K562 (cell line): ENCODE measurements at regions not wholly inside any gene's neighbourhood (a gene's known extent, or its start where the extent isn't known, plus 50 kb on each side); places are given as distances from the start of the nearest gene placed in this dataset.

ENCODE experiments used
- ATAC-seq: fragments of 200-7000 bp; cut with Tn5 transposase; 3 replicates; pipeline ENCODE4 v1.9.1; 2020; ENCODE audit warnings: moderate library complexity
- BruUV-seq: library from RNA; stranded (reverse); fragments of 400-500 nt; replicated peaks from 2 replicates; lab custom pipeline; 2021; lab: Mats Ljungman, UMichigan
- CTCF ChIA-PET: fragments of 300-600 bp; formaldehyde crosslinking; extraction: SDS; loops from one replicate; lab custom pipeline; 2021; ENCODE audit warnings: low intra/inter-chr PET ratio; lab: Yijun Ruan, JAX
- POLR2A ChIA-PET: fragments of 300-600, 350-650 bp; sonication (Branson Sonifier 250); formaldehyde crosslinking; extraction: SDS; loops from one replicate; lab custom pipeline; 2021; ENCODE audit warnings: antibody characterized with exemption, inconsistent platforms; lab: Yijun Ruan, JAX
- DNase-seq, 4 experiments: peaks; one replicate each; pipeline versions ENCODE4 v3.0.0 to v3.0.0-alpha.2; 2011 to 2018; ENCODE audit warnings: low spot score in 3 of 4, mixed read lengths in 3 of 4; ENCODE audit errors: extremely low read depth in 1 of 4
- FAIRE-seq: peaks from 2 replicates; lab custom pipeline; 2011; peaks lifted over from hg19 to GRCh38; lab: Jason Lieb, UNC
- H2AFZ ChIP-seq: 2 replicates; pipeline ENCODE4 v1.6.0; 2011; ENCODE audit warnings: low read depth, low read length, control low read depth, inconsistent platforms
- H3K27ac ChIP-seq: fragments of 200-600 bp; 3 replicates; pipeline ENCODE4 v1.8.0; 2011; ENCODE audit warnings: low read depth, mild to moderate bottlenecking, control low read depth, inconsistent platforms, low read length, moderate library complexity, mixed read lengths; ENCODE audit errors: extremely low read depth
- H3K27me3 ChIP-seq, 2 experiments: fragments of 300-600 bp in 1 of 2; 2 replicates in 1 of 2; 3 replicates in 1 of 2; pipeline versions ENCODE4 v1.6.0 to v1.8.0; 2011; ENCODE audit warnings: inconsistent platforms in 2 of 2, low read length in 2 of 2, mild to moderate bottlenecking in 1 of 2, mixed read lengths in 1 of 2, moderate library complexity in 1 of 2; ENCODE audit not compliant: control insufficient read depth in 2 of 2, insufficient read depth in 2 of 2
- H3K36me3 ChIP-seq: fragments of 300-600 bp; 3 replicates; pipeline ENCODE4 v1.8.0; 2011; ENCODE audit warnings: mild to moderate bottlenecking, low read length, inconsistent platforms; ENCODE audit not compliant: control insufficient read depth, insufficient read depth
- H3K4me1 ChIP-seq, 2 experiments: fragments of 200-600 bp in 1 of 2; replicated peaks in 1 of 2; 2 replicates in 1 of 2; 3 replicates in 1 of 2; pipeline versions ENCODE4 v1.5.1 to v1.8.0; 2011; ENCODE audit warnings: inconsistent platforms in 2 of 2, low read length in 2 of 2, mild to moderate bottlenecking in 1 of 2, mixed read lengths in 1 of 2, moderate library complexity in 1 of 2; ENCODE audit not compliant: control insufficient read depth in 2 of 2, insufficient read depth in 2 of 2
- H3K4me2 ChIP-seq: 2 replicates; pipeline ENCODE4 v1.6.1; 2011; ENCODE audit warnings: low read length, control low read depth, inconsistent platforms, mixed read lengths; ENCODE audit not compliant: insufficient read depth
- H3K4me3 ChIP-seq: fragments of 200-600 bp; sonication (generic), shearing (Covaris generic); 2 replicates; pipeline ENCODE4 v1.5.1; 2016; ENCODE audit warnings: control low read depth, inconsistent platforms
- H3K79me2 ChIP-seq: fragments of 200-600 bp; 3 replicates; pipeline ENCODE4 v1.8.0; 2011; ENCODE audit warnings: low read length, inconsistent platforms; ENCODE audit not compliant: control insufficient read depth, insufficient read depth
- H3K9ac ChIP-seq, 2 experiments: 2 replicates each; pipeline versions ENCODE4 v1.6.0 to v1.6.1; 2011; ENCODE audit warnings: low read depth in 2 of 2, low read length in 2 of 2, control low read depth in 1 of 2, inconsistent platforms in 1 of 2, mild to moderate bottlenecking in 1 of 2, mixed read lengths in 1 of 2; ENCODE audit not compliant: insufficient read depth in 1 of 2
- H3K9me1 ChIP-seq: one replicate; pipeline ENCODE4 v1.6.0; 2011; ENCODE audit warnings: inconsistent platforms, mild to moderate bottlenecking, low read length, moderate library complexity; ENCODE audit not compliant: control insufficient read depth, insufficient read depth
- H3K9me3 ChIP-seq: replicated peaks from 2 replicates; pipeline ENCODE4 v1.5.1; 2011; ENCODE audit warnings: low read depth, low read length, inconsistent platforms; ENCODE audit not compliant: control insufficient read depth, insufficient read depth
- H4K20me1 ChIP-seq: replicated peaks from 2 replicates; pipeline ENCODE4 v1.6.1; 2011; ENCODE audit warnings: low read length, inconsistent platforms, mixed read lengths; ENCODE audit not compliant: control insufficient read depth, insufficient read depth
- FOSL1 ChIP-seq: fragments of 200-800 bp; sonication (Bioruptor generic); conservative IDR thresholded peaks from 2 replicates; pipeline ENCODE4 v1.6.1; 2016; ENCODE audit warnings: missing genetic modification characterization, missing compliant biosample characterization
- FOXM1 ChIP-seq, 2 experiments: fragments of 450-650 bp in 1 of 2; sonication (generic) in 1 of 2; formaldehyde crosslinking in 1 of 2; IDR thresholded peaks; 2 replicates each; pipeline versions ENCODE4 v1.6.1 to v1.9.0; 2017 to 2022; ENCODE audit warnings: low read depth in 2 of 2, mild to moderate bottlenecking in 2 of 2, missing genetic modification reagents in 1 of 2, moderate library complexity in 1 of 2
- FOXP1 ChIP-seq: sonication (generic); formaldehyde crosslinking; IDR thresholded peaks from 2 replicates; pipeline ENCODE4 v1.8.0; 2022; ENCODE audit warnings: mild to moderate bottlenecking, missing genetic modification reagents
- FOXP4 ChIP-seq: sonication (generic); formaldehyde crosslinking; IDR thresholded peaks from 2 replicates; pipeline ENCODE4 v1.8.0; 2022; ENCODE audit warnings: mild to moderate bottlenecking, missing genetic modification reagents, borderline replicate concordance
- KLF6 ChIP-seq: fragments of 250-450 bp; sonication (Bioruptor Pico); IDR thresholded peaks from 2 replicates; pipeline ENCODE4 v1.4.0; 2020; ENCODE audit warnings: mild to moderate bottlenecking, moderate library complexity, borderline replicate concordance
- MEF2D ChIP-seq: conservative IDR thresholded peaks from 2 replicates; pipeline ENCODE4 v1.6.1; 2016; ENCODE audit warnings: low read depth, missing genetic modification characterization, missing compliant biosample characterization
- POLR2AphosphoS5 ChIP-seq: IDR thresholded peaks from 2 replicates; pipeline ENCODE4 v1.6.1; 2011; ENCODE audit warnings: mild to moderate bottlenecking, low read depth, low read length, moderate library complexity; ENCODE audit not compliant: control insufficient read depth, insufficient read depth
- RAD51 ChIP-seq: fragments of 450-650 bp; IDR thresholded peaks from 2 replicates; pipeline ENCODE4 v1.7.1; 2016; ENCODE audit warnings: low read depth, mild to moderate bottlenecking, borderline replicate concordance
- SETDB1 ChIP-seq: IDR thresholded peaks from one replicate; pipeline ENCODE4 v1.6.1; 2012; ENCODE audit warnings: low read length, control low read depth, inconsistent platforms
- TCF7L2 ChIP-seq: fragments of 150-350 bp; IDR thresholded peaks from 2 replicates; pipeline ENCODE4 v1.6.1; 2016; ENCODE audit warnings: low read depth, mild to moderate bottlenecking, low read length, moderate library complexity
- ZFX ChIP-seq: sonication (generic); formaldehyde crosslinking; IDR thresholded peaks from 2 replicates; pipeline ENCODE4 v1.8.0; 2022; ENCODE audit warnings: mild to moderate bottlenecking, missing genetic modification reagents, moderate library complexity
- ZNF277 ChIP-seq: fragments of 250-450 bp; sonication (Bioruptor Pico); IDR thresholded peaks from 2 replicates; pipeline ENCODE4 v1.8.0; 2022; ENCODE audit warnings: inconsistent platforms, mild to moderate bottlenecking, moderate library complexity, borderline replicate concordance
- WGBS: fragments of 100-300 bp; shearing (Covaris generic); methylation state at CpG from one replicate; pipeline ENCODE4 v1.1.6; 2016; ENCODE audit warnings: low coverage, mixed read lengths; ENCODE audit not compliant: insufficient coverage; ENCODE audit errors: missing lambda C conversion rate; 5-methylcytosine and 5-hydroxymethylcytosine counted together
- in situ Hi-C: fragments of 300-500 bp; cut with MboI; formaldehyde crosslinking; loops from 4 replicates; pipeline ENCODE4 v1.15.0; 2018; ENCODE audit warnings: inconsistent platforms, mixed read lengths
- intact Hi-C: fragments of 100-400 bp; cut with micrococcal nuclease; formaldehyde crosslinking; loops from 2 replicates; pipeline ENCODE4 v1.14.2; 2022

- Histone ChIP-seq H2AFZ (no peak overlapping the region), H3K9ac (no peak overlapping the region), H3K4me2 (no peak overlapping the region), H4K20me1 (no peaks in the 10 kb centered on the region), H3K9me3 (no peaks in the 10 kb centered on the region), H3K4me3 (no peak overlapping the region), H3K9me1 (no peaks in the 10 kb centered on the region), H3K79me2 (no peaks in the 10 kb centered on the region), H3K27ac (no peak overlapping the region), H3K27me3 (no peaks in the 10 kb centered on the region), H3K36me3 (no peaks in the 10 kb centered on the region), H3K4me1 (no peaks in the 10 kb centered on the region)
- in situ Hi-C loops: no loop called here
- DNase-seq (no peak), ATAC-seq (no peak), FAIRE-seq (no peak)
- WGBS: 0% methylated on average over 2 of the region's 2 CpGs
- POLR2A ChIA-PET: no interaction called here
- intact Hi-C loops: no loop called here
- TF ChIP-seq KLF6 (CRISPR knock-in tag) (no peak), SETDB1 (no peak), FOXM1 (IDR thresholded peaks at IDR 0.05; ENCODE audit: low read depth) (no peak), FOXM1 (CRISPR knock-in tag; IDR thresholded peaks at IDR 0.05; ENCODE audit: low read depth) (no peak), FOXP1 (CRISPR knock-in tag) (no peak), ZFX (CRISPR knock-in tag) (no peak), FOXP4 (CRISPR knock-in tag) (no peak), MEF2D (tag) (no peak), RAD51 (no peak), ZNF277 (CRISPR knock-in tag) (no peak), FOSL1 (tag) (no peak), POLR2AphosphoS5 (no peak), TCF7L2 (no peak)
- no TSS peak for BruUV-seq
- CTCF ChIA-PET: no interaction called here
Measured at GRCh38 chr5:71971862-71972261, 135.4 kb upstream of the MAP1B start.
